ENCODE measurements at regions not wholly inside any gene's neighbourhood (a gene's known extent, or its start where the extent isn't known, plus 50 kb on each side); places are given as distances from the start of the nearest gene placed in this dataset.
"Not testable (repeated sequence)": the region's sequence is repeated elsewhere in the genome, so short reads cannot be mapped to it uniquely, and the experiment has no call there.

DNA sequence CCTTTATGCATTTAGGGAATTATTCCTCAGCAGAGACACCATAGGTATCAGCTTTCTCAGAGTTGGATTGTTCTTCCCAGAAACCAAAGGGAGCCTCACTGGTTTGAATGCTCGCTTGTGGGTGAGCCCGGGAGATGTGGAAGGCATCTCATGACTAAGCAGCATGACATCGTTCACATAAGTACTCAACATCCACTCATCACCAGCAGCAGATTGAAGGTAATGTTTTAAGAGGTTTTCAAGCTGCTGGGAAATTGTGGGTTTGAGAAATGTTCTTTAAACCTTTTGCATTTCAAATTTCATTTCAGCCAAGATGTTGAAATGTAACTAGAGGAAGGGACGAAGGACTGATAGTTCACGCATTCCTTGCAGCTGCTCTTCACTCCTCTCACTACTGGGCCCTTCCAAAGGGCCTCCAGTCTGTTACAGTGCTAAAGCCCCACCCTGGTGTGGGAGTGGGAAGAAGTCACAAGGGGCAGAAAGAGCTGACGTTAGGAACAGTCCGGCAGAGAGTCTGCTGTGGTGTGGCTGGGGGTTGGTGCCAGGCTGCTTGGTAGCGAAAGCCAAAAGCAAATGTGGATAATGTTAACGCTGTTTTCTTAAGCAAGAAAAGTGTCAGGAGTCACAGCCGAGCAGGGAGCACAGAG, 324.5 kb upstream of the EPHA4 start:
- DNase-seq (no peak), ATAC-seq (no peak)
- no peaks in the 10 kb centered on the region for H3K36me3 Mint-ChIP-seq
- peaks cover 0 to 19% (median 5%) of the 10 kb centered on the region in 11 donors for H3K9me3 Mint-ChIP-seq
- H3K4me3 ChIP-seq (ENCODE audit: low read length) = no peak overlapping the region
- H3K36me3 ChIP-seq (ENCODE audit: control insufficient read depth in 2 of 3, insufficient read depth in 3 of 3, low read length in 3 of 3) = no peaks in the 10 kb centered on the region
- no peaks in the 10 kb centered on the region for H3K27me3 ChIP-seq (ENCODE audit: control insufficient read depth in 2 of 2, insufficient read depth in 2 of 2, low read length in 2 of 2)
- peaks cover 0 to 14% (median 3%) of the 10 kb centered on the region in 5 donors for H3K27me3 Mint-ChIP-seq
- H3K4me1 ChIP-seq (ENCODE audit: control insufficient read depth in 2 of 2, insufficient read depth in 2 of 2, low read length in 2 of 2) = no peaks in the 10 kb centered on the region
- H3K27ac Mint-ChIP-seq = no peak overlapping the region
- POLR2A ChIA-PET = no interaction called here
- intact Hi-C loops (cut with micrococcal nuclease) = no loop called here
- no peaks in the 10 kb centered on the region for H3K4me1 Mint-ChIP-seq
- H3K9me3 ChIP-seq (ENCODE audit: control insufficient read depth in 2 of 3, low read length in 3 of 3) = no peaks in the 10 kb centered on the region
- no peak overlapping the region for H3K4me3 Mint-ChIP-seq
- CTCF ChIA-PET = no interaction called here
- no peak overlapping the region for H3K27ac ChIP-seq (ENCODE audit: low read depth, low read length)

DNA sequence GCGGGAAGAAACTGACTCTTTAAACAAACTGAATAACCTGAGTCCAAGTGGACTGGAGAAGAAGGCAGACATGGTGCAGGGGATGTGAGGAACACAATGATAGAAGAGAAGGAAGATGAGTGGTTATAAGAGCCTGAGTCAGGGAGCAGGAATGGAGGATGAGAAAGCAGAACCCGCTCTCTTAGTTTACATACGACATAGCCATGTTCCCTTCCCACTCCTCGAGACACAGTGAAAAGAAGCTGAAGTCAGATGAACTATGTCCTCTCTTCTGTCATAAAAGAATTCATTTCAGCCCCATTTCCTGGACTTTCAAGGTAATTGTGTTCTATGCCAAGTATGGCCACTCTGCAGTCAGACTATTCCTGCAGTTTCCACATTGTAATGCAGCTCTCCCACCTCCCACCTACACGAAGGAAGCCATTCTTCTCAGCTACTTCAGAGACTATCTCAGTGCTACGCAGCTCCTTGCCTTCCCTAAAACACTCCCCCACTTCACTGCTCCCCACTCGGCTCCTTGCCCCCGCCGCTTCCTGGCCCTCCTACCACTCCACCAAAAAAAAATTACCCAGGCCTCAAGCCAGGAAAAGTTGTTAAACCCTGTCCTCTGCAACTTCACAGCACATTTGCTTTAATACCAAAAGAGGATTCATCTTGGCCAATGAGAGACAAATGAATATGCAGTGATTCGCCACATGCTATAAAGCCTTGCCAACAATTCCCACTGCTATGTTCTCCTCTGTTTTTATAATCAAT, 323.4 kb upstream of the EPHA4 start:
- no peaks in the 10 kb centered on the region for H3K36me3 Mint-ChIP-seq
- H3K27ac Mint-ChIP-seq = no peak overlapping the region
- Histone ChIP-seq H3K4me1 (ENCODE audit: control insufficient read depth in 2 of 2, insufficient read depth in 2 of 2, low read length in 2 of 2) (no peaks in the 10 kb centered on the region), H3K27me3 (ENCODE audit: control insufficient read depth in 2 of 2, insufficient read depth in 2 of 2, low read length in 2 of 2) (no peaks in the 10 kb centered on the region), H3K36me3 (ENCODE audit: control insufficient read depth in 2 of 3, insufficient read depth in 3 of 3, low read length in 3 of 3) (no peaks in the 10 kb centered on the region), H3K4me3 (ENCODE audit: low read length) (no peak overlapping the region), H3K9me3 (ENCODE audit: control insufficient read depth in 2 of 3, low read length in 3 of 3) (no peaks in the 10 kb centered on the region), H3K27ac (ENCODE audit: low read depth, low read length) (no peak overlapping the region)
- CTCF ChIA-PET = no interaction called here
- ATAC-seq (no peak), DNase-seq (no peak)
- H3K4me1 Mint-ChIP-seq = no peaks in the 10 kb centered on the region
- POLR2A ChIA-PET = no interaction called here
- H3K4me3 Mint-ChIP-seq = no peak overlapping the region
- H3K9me3 Mint-ChIP-seq = peaks cover 0 to 19% (median 5%) of the 10 kb centered on the region in 11 donors
- intact Hi-C loops (cut with micrococcal nuclease) = no loop called here
- peaks cover 0 to 14% (median 3%) of the 10 kb centered on the region in 5 donors for H3K27me3 Mint-ChIP-seq

DNA sequence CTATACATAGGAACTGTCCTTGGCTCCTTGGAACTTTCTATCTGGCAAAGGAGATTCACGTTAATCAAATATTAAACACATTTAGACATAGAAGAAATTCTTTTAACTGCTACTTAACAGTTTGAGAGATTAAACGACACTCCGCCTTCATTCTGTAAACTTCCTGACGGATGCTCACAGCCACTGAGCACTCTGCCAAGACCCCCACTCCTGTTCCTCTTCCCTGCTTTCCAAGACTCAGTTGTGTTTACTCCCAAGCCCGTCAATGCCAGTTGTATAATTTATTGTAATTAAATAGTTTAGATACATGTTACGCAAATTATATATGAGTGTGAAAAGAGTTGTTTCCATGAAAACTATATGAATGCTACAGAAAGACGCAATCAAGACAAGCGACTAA, 321.4 kb upstream of the EPHA4 start:
- Mint-ChIP-seq H3K9me3 (peaks cover 0 to 19% (median 4%) of the 10 kb centered on the region in 11 donors), H3K27me3 (peaks cover 0 to 9% (median 3%) of the 10 kb centered on the region in 5 donors), H3K27ac (no peak overlapping the region), H3K4me3 (no peak overlapping the region), H3K4me1 (no peaks in the 10 kb centered on the region), H3K36me3 (no peaks in the 10 kb centered on the region)
- Histone ChIP-seq H3K27ac (ENCODE audit: low read depth, low read length) (no peak overlapping the region), H3K4me3 (ENCODE audit: low read length) (no peak overlapping the region), H3K27me3 (ENCODE audit: control insufficient read depth in 2 of 2, insufficient read depth in 2 of 2, low read length in 2 of 2) (no peaks in the 10 kb centered on the region), H3K36me3 (ENCODE audit: control insufficient read depth in 2 of 3, insufficient read depth in 3 of 3, low read length in 3 of 3) (no peaks in the 10 kb centered on the region), H3K9me3 (ENCODE audit: control insufficient read depth in 2 of 3, low read length in 3 of 3) (no peaks in the 10 kb centered on the region), H3K4me1 (ENCODE audit: control insufficient read depth in 2 of 2, insufficient read depth in 2 of 2, low read length in 2 of 2) (no peaks in the 10 kb centered on the region)
- no peak for DNase-seq
- ATAC-seq = no peak
- CTCF ChIA-PET = no interaction called here
- intact Hi-C loops (cut with micrococcal nuclease) = no loop called here
- POLR2A ChIA-PET = no interaction called here

DNA sequence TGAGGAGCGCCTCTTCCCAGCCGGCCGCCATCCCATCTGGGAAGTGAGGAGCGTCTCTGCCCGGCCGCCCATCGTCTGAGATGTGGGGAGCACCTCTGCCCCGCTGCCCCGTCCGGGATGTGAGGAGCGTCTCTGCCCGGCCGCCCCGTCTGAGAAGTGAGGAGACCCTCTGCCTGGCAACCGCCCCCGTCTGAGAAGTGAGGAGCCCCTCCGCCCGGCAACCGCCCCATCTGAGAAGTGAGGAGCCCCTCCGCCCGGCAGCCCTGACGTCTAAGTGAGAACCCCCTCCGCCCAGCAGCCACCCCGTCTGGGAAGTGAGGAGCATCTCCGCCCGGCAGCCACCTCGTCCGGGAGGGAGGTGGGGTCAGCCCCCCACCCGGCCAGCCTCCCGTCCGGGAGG, 319.9 kb upstream of the EPHA4 start:
- H3K4me1 ChIP-seq (ENCODE audit: control insufficient read depth in 2 of 2, insufficient read depth in 2 of 2, low read length in 2 of 2); intact Hi-C loops (cut with micrococcal nuclease); H3K27me3 ChIP-seq (ENCODE audit: control insufficient read depth in 2 of 2, insufficient read depth in 2 of 2, low read length in 2 of 2); H3K4me3 Mint-ChIP-seq; ATAC-seq; H3K27ac Mint-ChIP-seq; H3K27ac ChIP-seq (ENCODE audit: low read depth, low read length); CTCF ChIA-PET; H3K9me3 ChIP-seq (ENCODE audit: control insufficient read depth in 2 of 3, low read length in 3 of 3); DNase-seq; H3K27me3 Mint-ChIP-seq; H3K36me3 Mint-ChIP-seq; POLR2A ChIA-PET; H3K36me3 ChIP-seq (ENCODE audit: control insufficient read depth in 2 of 3, insufficient read depth in 3 of 3, low read length in 3 of 3); H3K4me3 ChIP-seq (ENCODE audit: low read length); H3K4me1 Mint-ChIP-seq: not testable (repeated sequence)
- H3K9me3 Mint-ChIP-seq = peaks cover 0 to 19% (median 5%) of the 10 kb centered on the region in 11 donors

DNA sequence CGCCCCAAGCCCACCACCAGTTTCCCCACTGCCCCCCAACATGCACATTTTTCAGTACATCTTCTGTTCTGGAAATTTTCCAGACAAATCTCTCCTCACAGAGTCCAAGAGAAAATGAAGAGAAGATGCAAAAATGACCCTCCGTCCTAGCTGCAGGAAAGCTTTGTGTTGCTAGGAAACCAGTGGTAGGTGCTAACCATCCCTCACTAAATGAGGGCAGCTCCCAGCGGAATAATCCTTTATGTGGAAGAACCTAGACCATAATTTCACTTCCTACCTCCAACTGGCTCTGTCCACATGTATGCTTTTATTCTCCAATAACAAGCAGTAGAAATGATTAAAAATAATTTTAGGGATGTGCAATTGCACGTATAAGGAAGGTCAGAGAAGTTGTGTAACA, 311.9 kb upstream of the EPHA4 start:
- Histone ChIP-seq H3K4me1 (ENCODE audit: control insufficient read depth in 2 of 2, insufficient read depth in 2 of 2, low read length in 2 of 2) (no peaks in the 10 kb centered on the region), H3K36me3 (ENCODE audit: control insufficient read depth in 2 of 3, insufficient read depth in 3 of 3, low read length in 3 of 3) (no peaks in the 10 kb centered on the region), H3K27ac (ENCODE audit: low read depth, low read length) (no peak overlapping the region), H3K9me3 (ENCODE audit: control insufficient read depth in 2 of 3, low read length in 3 of 3) (no peaks in the 10 kb centered on the region), H3K4me3 (ENCODE audit: low read length) (no peak overlapping the region), H3K27me3 (ENCODE audit: control insufficient read depth in 2 of 2, insufficient read depth in 2 of 2, low read length in 2 of 2) (no peaks in the 10 kb centered on the region)
- Mint-ChIP-seq H3K36me3 (no peaks in the 10 kb centered on the region), H3K9me3 (peaks cover 0 to 13% (median 2%) of the 10 kb centered on the region in 11 donors), H3K4me3 (no peak overlapping the region), H3K4me1 (peaks cover 0 to 1% (median 0%) of the 10 kb centered on the region in 7 donors), H3K27me3 (peaks cover 0 to 5% (median 3%) of the 10 kb centered on the region in 5 donors), H3K27ac (no peak overlapping the region)
- intact Hi-C loops (cut with micrococcal nuclease) = no loop called here
- ATAC-seq (no peak), DNase-seq (no peak)
- ChIA-PET POLR2A (no interaction called here), CTCF (no interaction called here)

DNA sequence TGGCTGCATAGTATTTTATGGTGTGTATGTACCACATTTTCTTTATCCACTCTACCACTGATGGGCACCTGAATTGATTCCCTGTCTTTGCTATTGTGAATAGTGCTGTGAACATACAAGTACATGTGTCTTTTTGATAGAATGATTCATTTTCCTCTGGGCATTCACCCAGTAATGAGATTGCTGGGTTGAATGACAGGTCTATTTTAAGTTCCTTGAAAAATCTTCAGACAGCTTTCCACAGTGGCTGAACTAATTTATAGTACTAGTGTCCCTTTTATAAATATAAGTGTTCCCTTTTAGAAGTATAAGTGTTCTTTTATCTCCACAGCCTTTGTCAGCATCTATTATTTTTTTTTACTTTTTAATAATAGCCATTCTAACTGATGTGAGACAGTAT, 303.9 kb upstream of the EPHA4 start:
- ChIA-PET CTCF (no interaction called here), POLR2A (no interaction called here)
- intact Hi-C loops (cut with micrococcal nuclease) = no loop called here
- peaks cover 0 to 18% (median 4%) of the 10 kb centered on the region in 11 donors for H3K9me3 Mint-ChIP-seq
- no peak overlapping the region for H3K27ac ChIP-seq (ENCODE audit: low read depth, low read length)
- no peak for DNase-seq
- H3K36me3 Mint-ChIP-seq = no peaks in the 10 kb centered on the region
- H3K4me3 ChIP-seq (ENCODE audit: low read length) = no peak overlapping the region
- peaks cover 0 to 7% (median 0%) of the 10 kb centered on the region in 5 donors for H3K27me3 Mint-ChIP-seq
- no peaks in the 10 kb centered on the region for H3K4me1 Mint-ChIP-seq
- no peak overlapping the region for H3K27ac Mint-ChIP-seq
- H3K27me3 ChIP-seq (ENCODE audit: control insufficient read depth in 2 of 2, insufficient read depth in 2 of 2, low read length in 2 of 2) = no peaks in the 10 kb centered on the region
- H3K36me3 ChIP-seq (ENCODE audit: control insufficient read depth in 2 of 3, insufficient read depth in 3 of 3, low read length in 3 of 3) = no peaks in the 10 kb centered on the region
- H3K9me3 ChIP-seq (ENCODE audit: control insufficient read depth in 2 of 3, low read length in 3 of 3) = no peaks in the 10 kb centered on the region
- H3K4me3 Mint-ChIP-seq = no peak overlapping the region
- no peaks in the 10 kb centered on the region for H3K4me1 ChIP-seq (ENCODE audit: control insufficient read depth in 2 of 2, insufficient read depth in 2 of 2, low read length in 2 of 2)
- ATAC-seq = no peak

DNA sequence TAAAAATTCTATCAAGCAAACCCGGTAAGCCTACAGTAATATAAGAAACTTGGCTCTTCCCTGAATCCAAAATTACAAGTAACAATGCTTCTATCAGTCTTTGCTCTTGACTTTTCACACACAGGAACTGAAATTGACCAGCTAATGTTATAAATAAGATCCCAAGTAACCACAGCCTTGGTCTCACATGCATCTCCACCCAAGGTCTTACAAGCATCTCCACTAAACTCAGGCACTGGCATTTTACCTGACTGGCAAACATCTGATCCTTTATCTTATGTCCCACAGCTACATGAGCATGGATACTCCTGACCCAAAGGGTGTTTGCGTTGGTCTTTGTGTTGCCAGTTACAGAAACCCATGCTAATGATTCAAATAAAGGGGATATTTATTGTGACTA, 302.3 kb upstream of the EPHA4 start:
- H3K4me3 ChIP-seq (ENCODE audit: low read length) = no peak overlapping the region
- ATAC-seq (no peak), DNase-seq (no peak)
- no peaks in the 10 kb centered on the region for H3K27me3 ChIP-seq (ENCODE audit: control insufficient read depth in 2 of 2, insufficient read depth in 2 of 2, low read length in 2 of 2)
- Mint-ChIP-seq H3K9me3 (peaks cover 0 to 17% (median 6%) of the 10 kb centered on the region in 11 donors), H3K36me3 (no peaks in the 10 kb centered on the region), H3K4me3 (no peak overlapping the region), H3K27me3 (peaks cover 0 to 7% (median 0%) of the 10 kb centered on the region in 5 donors), H3K27ac (no peak overlapping the region), H3K4me1 (no peaks in the 10 kb centered on the region)
- H3K4me1 ChIP-seq (ENCODE audit: control insufficient read depth in 2 of 2, insufficient read depth in 2 of 2, low read length in 2 of 2) = no peaks in the 10 kb centered on the region
- ChIA-PET CTCF (no interaction called here), POLR2A (no interaction called here)
- H3K9me3 ChIP-seq (ENCODE audit: control insufficient read depth in 2 of 3, low read length in 3 of 3) = no peaks in the 10 kb centered on the region
- intact Hi-C loops (cut with micrococcal nuclease) = no loop called here
- H3K36me3 ChIP-seq (ENCODE audit: control insufficient read depth in 2 of 3, insufficient read depth in 3 of 3, low read length in 3 of 3) = no peaks in the 10 kb centered on the region
- no peak overlapping the region for H3K27ac ChIP-seq (ENCODE audit: low read depth, low read length)
